OCI-LY3 (cell line): ENCODE measurements at regions not wholly inside any gene's neighbourhood (a gene's known extent, or its start where the extent isn't known, plus 50 kb on each side); places are given as distances from the start of the nearest gene placed in this dataset.

ENCODE experiments used
- H2AFZ ChIP-seq: fragments of 200-600, 300-600 bp; shearing (Covaris generic); 2 replicates; pipeline ENCODE4 v1.6.0; 2014; ENCODE audit warnings: antibody characterized with exemption, low read depth, low read length
- H3K27ac ChIP-seq: fragments of 200-600, 300-600 bp; sonication (generic); 2 replicates; pipeline ENCODE4 v1.5.1; 2014; ENCODE audit warnings: mild to moderate bottlenecking, low read length, moderate library complexity, mixed read lengths
- H3K27me3 ChIP-seq: fragments of 200-600, 300-600 bp; sonication (generic); 2 replicates; pipeline ENCODE4 v1.6.1; 2014; ENCODE audit warnings: low read depth, low read length, mixed read lengths
- H3K36me3 ChIP-seq: fragments of 200-600, 300-600 bp; sonication (generic); replicated peaks from 2 replicates; pipeline ENCODE3; 2014; ENCODE audit warnings: low read depth, low read length, mixed read lengths
- H3K4me1 ChIP-seq: fragments of 300-600, 200-600 bp; sonication (generic); 2 replicates; pipeline ENCODE4 v1.6.1; 2014; ENCODE audit warnings: low read length, mixed read lengths
- H3K4me2 ChIP-seq: fragments of 200-600, 300-600 bp; sonication (generic); 2 replicates; pipeline ENCODE4 v1.6.1; 2014; ENCODE audit warnings: low read length, mixed read lengths
- H3K4me3 ChIP-seq: fragments of 300-600, 200-600 bp; sonication (generic); 2 replicates; pipeline ENCODE4 v1.5.1; 2014; ENCODE audit warnings: antibody characterized with exemption, mild to moderate bottlenecking, low read length, moderate library complexity
- H3K79me2 ChIP-seq: fragments of 300-600, 200-600 bp; shearing (Covaris generic); 2 replicates; pipeline ENCODE4 v1.6.1; 2014; ENCODE audit warnings: mild to moderate bottlenecking, low read length, mixed read lengths
- H3K9ac ChIP-seq: fragments of 300-600, 200-600 bp; shearing (Covaris generic); 2 replicates; pipeline ENCODE4 v1.6.0; 2014; ENCODE audit warnings: mild to moderate bottlenecking, low read length, moderate library complexity
- H3K9me3 ChIP-seq: fragments of 200-600, 300-600 bp; shearing (Covaris generic); 2 replicates; pipeline ENCODE4 v1.6.1; 2014; ENCODE audit warnings: low read length, mixed read lengths; ENCODE audit not compliant: insufficient read depth
- H4K20me1 ChIP-seq: fragments of 200-600, 300-600 bp; sonication (generic); 2 replicates; pipeline ENCODE4 v1.6.1; 2016; ENCODE audit warnings: low read length, mixed read lengths; ENCODE audit not compliant: insufficient read depth
- CTCF ChIP-seq: fragments of 200-600, 300-600 bp; sonication (generic); IDR thresholded peaks from 2 replicates; pipeline ENCODE4 v1.5.1; 2014; ENCODE audit warnings: antibody characterized with exemption, low read length, low read depth
- EZH2phosphoT487 ChIP-seq: fragments of 200-600 bp; shearing (Covaris generic); IDR thresholded peaks from 2 replicates; pipeline ENCODE4 v1.6.1; 2018; ENCODE audit warnings: antibody characterized with exemption, mixed run types, low read depth

- H4K20me1 ChIP-seq: no peaks in the 10 kb centered on the region
- no peaks in the 10 kb centered on the region for H3K9me3 ChIP-seq
- no peak overlapping the region for H3K27ac ChIP-seq
- no peak overlapping the region for H3K9ac ChIP-seq
- peak overlapping the region; percentile 33 for H3K4me2 ChIP-seq
- peaks cover 14% of the 10 kb centered on the region for H3K4me1 ChIP-seq
- H2AFZ ChIP-seq: no peak overlapping the region
- H3K4me3 ChIP-seq: no peak overlapping the region
- H3K79me2 ChIP-seq: no peaks in the 10 kb centered on the region
- no peaks in the 10 kb centered on the region for H3K36me3 ChIP-seq
- no peak for TF ChIP-seq CTCF
- no peak for TF ChIP-seq EZH2phosphoT487
- no peaks in the 10 kb centered on the region for H3K27me3 ChIP-seq
These were observed 137.4 kb downstream of the CEP135 start for GRCh38 chr4:56086073-56086541.

GRCh38 chr4:56085275-56085674 lies 136.5 kb downstream of the CEP135 start:
- H3K9me3 ChIP-seq: no peaks in the 10 kb centered on the region
- no peaks in the 10 kb centered on the region for H3K79me2 ChIP-seq
- H3K4me3 ChIP-seq: no peak overlapping the region
- TF ChIP-seq CTCF: no peak
- TF ChIP-seq EZH2phosphoT487: no peak
- no peak overlapping the region for H3K27ac ChIP-seq
- H3K4me1 ChIP-seq: peaks cover 14% of the 10 kb centered on the region
- H3K9ac ChIP-seq: no peak overlapping the region
- H3K4me2 ChIP-seq: no peak overlapping the region
- H2AFZ ChIP-seq: no peak overlapping the region
- no peaks in the 10 kb centered on the region for H4K20me1 ChIP-seq
- no peaks in the 10 kb centered on the region for H3K36me3 ChIP-seq
- H3K27me3 ChIP-seq: no peaks in the 10 kb centered on the region

GRCh38 chr4:56084851-56085250 lies 136.1 kb downstream of the CEP135 start:
- H3K36me3 ChIP-seq: no peaks in the 10 kb centered on the region
- no peaks in the 10 kb centered on the region for H3K9me3 ChIP-seq
- H3K79me2 ChIP-seq: no peaks in the 10 kb centered on the region
- no peak overlapping the region for H3K27ac ChIP-seq
- no peak overlapping the region for H3K4me3 ChIP-seq
- H3K4me2 ChIP-seq: no peak overlapping the region
- H3K27me3 ChIP-seq: no peaks in the 10 kb centered on the region
- no peak for TF ChIP-seq CTCF
- no peak for TF ChIP-seq EZH2phosphoT487
- H4K20me1 ChIP-seq: no peaks in the 10 kb centered on the region
- no peak overlapping the region for H2AFZ ChIP-seq
- peaks cover 14% of the 10 kb centered on the region for H3K4me1 ChIP-seq
- no peak overlapping the region for H3K9ac ChIP-seq
